ENCODE measurements at regions not wholly inside any gene's neighbourhood (a gene's known extent, or its start where the extent isn't known, plus 50 kb on each side); places are given as distances from the start of the nearest gene placed in this dataset.

GRCh38 chr12:47364261-47364660 lies 284.5 kb upstream of the AMIGO2 start:
- TF ChIP-seq CTCF (conservative IDR thresholded peaks at IDR 0.05; ENCODE audit: low read depth, low read length) = no peak
- TF ChIP-seq EZH2phosphoT487 (IDR thresholded peaks at IDR 0.05; ENCODE audit: borderline replicate concordance, low read length) = no peak
- TF ChIP-seq EZH2 (IDR thresholded peaks at IDR 0.05; ENCODE audit: low read length, unreplicated experiment) = no peak

Data from PC-3 (cell line).